Gastrocnemius medialis (tissue), 4 donors: ENCODE measurements at regions not wholly inside any gene's neighbourhood (a gene's known extent, or its start where the extent isn't known, plus 50 kb on each side); places are given as distances from the start of the nearest gene placed in this dataset.

Experiments
- POLR2A ChIP-seq, 2 donors: fragments of 450-650 bp; IDR thresholded peaks; one replicate each; pipeline ENCODE4 v1.6.1; 2017; ENCODE audit warnings: antibody characterized with exemption in 2 of 2, mild to moderate bottlenecking in 2 of 2, moderate library complexity in 2 of 2
- TF ChIP-seq, protein P1 (sequence below), 5 experiments: fragments of 450-650 bp in 3 of 5; fragments of 200-600 bp in 2 of 5; sonication (generic) in 2 of 5; IDR thresholded peaks in 4 of 5; conservative IDR thresholded peaks in 1 of 5; 1 replicate in 4 of 5; 2 replicates in 1 of 5; pipeline ENCODE4 v1.5.1; 2016 to 2019; ENCODE audit warnings: antibody characterized with exemption in 5 of 5, mild to moderate bottlenecking in 3 of 5, moderate library complexity in 3 of 5

DNA sequence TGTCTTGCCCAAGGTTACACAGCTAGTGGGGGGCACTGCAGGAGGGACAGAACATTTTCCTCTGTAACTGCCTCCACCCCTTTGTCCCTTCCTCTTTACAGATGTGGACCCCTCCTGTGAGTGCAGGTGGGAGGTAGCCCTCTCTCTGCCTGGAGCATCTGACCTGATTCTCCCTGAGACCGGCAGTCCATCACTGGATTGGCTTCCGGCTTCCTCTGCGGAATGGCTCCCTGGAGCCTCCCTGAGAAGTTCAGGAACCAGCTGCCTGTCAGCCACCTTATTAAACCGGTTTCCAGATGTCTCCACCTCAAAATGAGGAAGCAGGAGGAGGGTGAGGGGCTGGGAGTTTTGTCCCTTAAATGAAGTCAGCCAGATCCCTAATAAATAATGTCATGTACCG is 67.3 kb upstream of the TNP1 start:
- TF ChIP-seq, protein P1, sequence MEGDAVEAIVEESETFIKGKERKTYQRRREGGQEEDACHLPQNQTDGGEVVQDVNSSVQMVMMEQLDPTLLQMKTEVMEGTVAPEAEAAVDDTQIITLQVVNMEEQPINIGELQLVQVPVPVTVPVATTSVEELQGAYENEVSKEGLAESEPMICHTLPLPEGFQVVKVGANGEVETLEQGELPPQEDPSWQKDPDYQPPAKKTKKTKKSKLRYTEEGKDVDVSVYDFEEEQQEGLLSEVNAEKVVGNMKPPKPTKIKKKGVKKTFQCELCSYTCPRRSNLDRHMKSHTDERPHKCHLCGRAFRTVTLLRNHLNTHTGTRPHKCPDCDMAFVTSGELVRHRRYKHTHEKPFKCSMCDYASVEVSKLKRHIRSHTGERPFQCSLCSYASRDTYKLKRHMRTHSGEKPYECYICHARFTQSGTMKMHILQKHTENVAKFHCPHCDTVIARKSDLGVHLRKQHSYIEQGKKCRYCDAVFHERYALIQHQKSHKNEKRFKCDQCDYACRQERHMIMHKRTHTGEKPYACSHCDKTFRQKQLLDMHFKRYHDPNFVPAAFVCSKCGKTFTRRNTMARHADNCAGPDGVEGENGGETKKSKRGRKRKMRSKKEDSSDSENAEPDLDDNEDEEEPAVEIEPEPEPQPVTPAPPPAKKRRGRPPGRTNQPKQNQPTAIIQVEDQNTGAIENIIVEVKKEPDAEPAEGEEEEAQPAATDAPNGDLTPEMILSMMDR (IDR thresholded peaks at IDR 0.05 in 4 of 5, conservative IDR thresholded peaks at IDR 0.05 in 1 of 5): no peak
- no peak for TF ChIP-seq POLR2A (IDR thresholded peaks at IDR 0.05)
